ENCODE measurements at regions not wholly inside any gene's neighbourhood (a gene's known extent, or its start where the extent isn't known, plus 50 kb on each side); places are given as distances from the start of the nearest gene placed in this dataset.

DNA sequence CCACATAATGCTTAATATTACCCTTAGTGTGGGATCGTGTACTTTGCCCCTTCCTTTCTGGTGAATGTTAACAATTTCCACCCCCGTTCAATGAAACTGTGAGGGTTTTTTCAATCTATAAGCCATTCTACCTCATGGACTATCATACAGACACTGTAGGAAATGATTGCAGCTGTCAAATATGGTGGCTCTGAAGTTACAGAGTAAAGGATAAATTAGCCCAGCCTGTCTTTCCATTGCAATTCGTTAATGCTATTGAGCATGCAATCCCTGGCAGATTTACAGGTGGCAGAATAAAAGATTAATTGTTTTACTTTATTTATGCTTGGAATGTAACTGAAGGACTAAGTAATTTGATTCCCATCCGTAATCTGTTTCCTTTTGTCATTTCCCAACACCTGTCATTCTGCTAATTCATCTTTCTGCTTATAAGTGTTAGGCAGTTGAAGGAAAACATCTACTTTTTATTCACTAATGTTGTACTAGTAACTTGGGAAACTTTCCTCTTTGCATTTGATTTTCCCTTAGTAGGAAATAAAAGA lies 1211.6 kb upstream of the LRRN3 start:
- TF ChIP-seq, protein P1, sequence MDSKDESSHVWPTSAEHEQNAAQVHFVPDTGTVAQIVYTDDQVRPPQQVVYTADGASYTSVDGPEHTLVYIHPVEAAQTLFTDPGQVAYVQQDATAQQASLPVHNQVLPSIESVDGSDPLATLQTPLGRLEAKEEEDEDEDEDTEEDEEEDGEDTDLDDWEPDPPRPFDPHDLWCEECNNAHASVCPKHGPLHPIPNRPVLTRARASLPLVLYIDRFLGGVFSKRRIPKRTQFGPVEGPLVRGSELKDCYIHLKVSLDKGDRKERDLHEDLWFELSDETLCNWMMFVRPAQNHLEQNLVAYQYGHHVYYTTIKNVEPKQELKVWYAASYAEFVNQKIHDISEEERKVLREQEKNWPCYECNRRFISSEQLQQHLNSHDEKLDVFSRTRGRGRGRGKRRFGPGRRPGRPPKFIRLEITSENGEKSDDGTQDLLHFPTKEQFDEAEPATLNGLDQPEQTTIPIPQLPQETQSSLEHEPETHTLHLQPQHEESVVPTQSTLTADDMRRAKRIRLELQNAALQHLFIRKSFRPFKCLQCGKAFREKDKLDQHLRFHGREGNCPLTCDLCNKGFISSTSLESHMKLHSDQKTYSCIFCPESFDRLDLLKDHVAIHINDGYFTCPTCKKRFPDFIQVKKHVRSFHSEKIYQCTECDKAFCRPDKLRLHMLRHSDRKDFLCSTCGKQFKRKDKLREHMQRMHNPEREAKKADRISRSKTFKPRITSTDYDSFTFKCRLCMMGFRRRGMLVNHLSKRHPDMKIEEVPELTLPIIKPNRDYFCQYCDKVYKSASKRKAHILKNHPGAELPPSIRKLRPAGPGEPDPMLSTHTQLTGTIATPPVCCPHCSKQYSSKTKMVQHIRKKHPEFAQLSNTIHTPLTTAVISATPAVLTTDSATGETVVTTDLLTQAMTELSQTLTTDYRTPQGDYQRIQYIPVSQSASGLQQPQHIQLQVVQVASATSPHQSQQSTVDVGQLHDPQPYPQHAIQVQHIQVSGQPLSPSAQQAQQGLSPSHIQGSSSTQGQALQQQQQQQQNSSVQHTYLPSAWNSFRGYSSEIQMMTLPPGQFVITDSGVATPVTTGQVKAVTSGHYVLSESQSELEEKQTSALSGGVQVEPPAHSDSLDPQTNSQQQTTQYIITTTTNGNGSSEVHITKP (tag by site-specific recombination; IDR thresholded peaks at IDR 0.05), result no peak
- TF ChIP-seq TCF7L2 (IDR thresholded peaks at IDR 0.05; ENCODE audit: borderline replicate concordance, low read depth, low read length) (no peak), REPIN1 (tag by site-specific recombination; IDR thresholded peaks at IDR 0.05; ENCODE audit: low read depth) (no peak), ZNF776 (tag by site-specific recombination; IDR thresholded peaks at IDR 0.05; ENCODE audit: borderline replicate concordance) (no peak), ZNF510 (tag by site-specific recombination; IDR thresholded peaks at IDR 0.05; ENCODE audit: insufficient replicate concordance) (no peak), ZNF274 (IDR thresholded peaks at IDR 0.05; ENCODE audit: low read length) (no peak), ZNF274 (tag by site-specific recombination; IDR thresholded peaks at IDR 0.05; ENCODE audit: borderline replicate concordance) (no peak), ZNF114 (tag by site-specific recombination; IDR thresholded peaks at IDR 0.05) (no peak), ZNF140 (tag by site-specific recombination; IDR thresholded peaks at IDR 0.05) (no peak), ZNF239 (tag by site-specific recombination; IDR thresholded peaks at IDR 0.05) (no peak), ZNF596 (tag by site-specific recombination; IDR thresholded peaks at IDR 0.05) (no peak), YY1 (tag by site-specific recombination; IDR thresholded peaks at IDR 0.05) (no peak), ZNF660 (tag by site-specific recombination; IDR thresholded peaks at IDR 0.05) (no peak)
- TF ChIP-seq, protein P2, sequence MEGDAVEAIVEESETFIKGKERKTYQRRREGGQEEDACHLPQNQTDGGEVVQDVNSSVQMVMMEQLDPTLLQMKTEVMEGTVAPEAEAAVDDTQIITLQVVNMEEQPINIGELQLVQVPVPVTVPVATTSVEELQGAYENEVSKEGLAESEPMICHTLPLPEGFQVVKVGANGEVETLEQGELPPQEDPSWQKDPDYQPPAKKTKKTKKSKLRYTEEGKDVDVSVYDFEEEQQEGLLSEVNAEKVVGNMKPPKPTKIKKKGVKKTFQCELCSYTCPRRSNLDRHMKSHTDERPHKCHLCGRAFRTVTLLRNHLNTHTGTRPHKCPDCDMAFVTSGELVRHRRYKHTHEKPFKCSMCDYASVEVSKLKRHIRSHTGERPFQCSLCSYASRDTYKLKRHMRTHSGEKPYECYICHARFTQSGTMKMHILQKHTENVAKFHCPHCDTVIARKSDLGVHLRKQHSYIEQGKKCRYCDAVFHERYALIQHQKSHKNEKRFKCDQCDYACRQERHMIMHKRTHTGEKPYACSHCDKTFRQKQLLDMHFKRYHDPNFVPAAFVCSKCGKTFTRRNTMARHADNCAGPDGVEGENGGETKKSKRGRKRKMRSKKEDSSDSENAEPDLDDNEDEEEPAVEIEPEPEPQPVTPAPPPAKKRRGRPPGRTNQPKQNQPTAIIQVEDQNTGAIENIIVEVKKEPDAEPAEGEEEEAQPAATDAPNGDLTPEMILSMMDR (tag by site-specific recombination; IDR thresholded peaks at IDR 0.05), result no peak
- TF ChIP-seq, protein P3, sequence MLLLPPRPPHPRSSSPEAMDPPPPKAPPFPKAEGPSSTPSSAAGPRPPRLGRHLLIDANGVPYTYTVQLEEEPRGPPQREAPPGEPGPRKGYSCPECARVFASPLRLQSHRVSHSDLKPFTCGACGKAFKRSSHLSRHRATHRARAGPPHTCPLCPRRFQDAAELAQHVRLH (tag by site-specific recombination; IDR thresholded peaks at IDR 0.05), result no peak
